ENCODE measurements at regions not wholly inside any gene's neighbourhood (a gene's known extent, or its start where the extent isn't known, plus 50 kb on each side); places are given as distances from the start of the nearest gene placed in this dataset.

- TF ChIP-seq SP2 (CRISPR knock-in tag; IDR thresholded peaks at IDR 0.05), result no peak
- no peak for TF ChIP-seq POLR2A (IDR thresholded peaks at IDR 0.05; ENCODE audit: insufficient read depth in 1 of 2, low read depth in 2 of 2, low read length in 2 of 2)
- no peak for TF ChIP-seq ZNF605 (CRISPR knock-in tag; IDR thresholded peaks at IDR 0.05)
- no peak for TF ChIP-seq NAIF1 (CRISPR knock-in tag; IDR thresholded peaks at IDR 0.05; ENCODE audit: borderline replicate concordance)
- no peak for TF ChIP-seq CTCF (CRISPR knock-in tag; IDR thresholded peaks at IDR 0.05)
- no peak for TF ChIP-seq ZNF512 (CRISPR knock-in tag; IDR thresholded peaks at IDR 0.05)
- no peak for TF ChIP-seq RAD21 (CRISPR knock-in tag; IDR thresholded peaks at IDR 0.05)
- TF ChIP-seq KLF15 (CRISPR knock-in tag; IDR thresholded peaks at IDR 0.05; ENCODE audit: borderline replicate concordance), result no peak
- TF ChIP-seq ZNF224 (CRISPR knock-in tag; IDR thresholded peaks at IDR 0.05), result no peak
Observed at GRCh38 chr18:22094358-22094734, 75.0 kb upstream of the GATA6 start.
